ENCODE measurements at regions not wholly inside any gene's neighbourhood (a gene's known extent, or its start where the extent isn't known, plus 50 kb on each side); places are given as distances from the start of the nearest gene placed in this dataset.
"Not testable (repeated sequence)": the region's sequence is repeated elsewhere in the genome, so short reads cannot be mapped to it uniquely, and the experiment has no call there.

- H3K9me3 ChIP-seq (replicated peaks; ENCODE audit: control insufficient read depth, insufficient read depth, low read length); H3K4me2 ChIP-seq (ENCODE audit: control insufficient read depth, insufficient read depth); H4K20me1 ChIP-seq (ENCODE audit: control insufficient read depth, insufficient read depth); H2AFZ ChIP-seq (ENCODE audit: control insufficient read depth, low read depth, low read length); ATAC-seq; H3K79me2 ChIP-seq (ENCODE audit: control insufficient read depth, insufficient read depth, low read length); H3K9ac ChIP-seq (ENCODE audit: control insufficient read depth, insufficient read depth, low read length); H3K4me1 ChIP-seq (ENCODE audit: control insufficient read depth, insufficient read depth, low read length); in situ Hi-C loops (cut with MboI); CTCF ChIA-PET; intact Hi-C loops (cut with micrococcal nuclease; ENCODE audit: unreplicated experiment); BruUV-seq (replicated peaks); RAD21 ChIA-PET (ENCODE audit: unreplicated experiment); DNase-seq (ENCODE audit: low read depth, low spot score); POLR2A ChIA-PET; H3K27me3 ChIP-seq (replicated peaks in 1 of 2; ENCODE audit: control insufficient read depth in 2 of 2, insufficient read depth in 2 of 2, low read length in 1 of 2); FAIRE-seq; SMC1A ChIA-PET (ENCODE audit: uncharacterized antibody, unreplicated experiment); H3K27ac ChIP-seq (ENCODE audit: control insufficient read depth, insufficient read depth); H3K4me3 ChIP-seq; H3K36me3 ChIP-seq (ENCODE audit: control insufficient read depth in 2 of 2, insufficient read depth in 2 of 2, low read length in 1 of 2): not testable (repeated sequence)
- WGBS (ENCODE audit: insufficient coverage, insufficient replicate concordance, low lambda C conversion rate, missing lambda C conversion rate): 77% methylated on average over 2 of the region's 3 CpGs
Measured at GRCh38 chr3:20967485-20967884, 781.5 kb upstream of the SGO1 start.

GRCh38 chr3:20958161-20958560 lies 772.2 kb upstream of the SGO1 start:
- H3K4me3 ChIP-seq: no peak overlapping the region
- no peaks in the 10 kb centered on the region for H3K79me2 ChIP-seq (ENCODE audit: control insufficient read depth, insufficient read depth, low read length)
- BruUV-seq (replicated peaks): no TSS peak
- in situ Hi-C loops (cut with MboI) (no loop called here), intact Hi-C loops (cut with micrococcal nuclease; ENCODE audit: unreplicated experiment) (no loop called here)
- ChIA-PET POLR2A (no interaction called here), SMC1A (ENCODE audit: uncharacterized antibody, unreplicated experiment) (no interaction called here), CTCF (no interaction called here), RAD21 (ENCODE audit: unreplicated experiment) (no interaction called here)
- WGBS (ENCODE audit: insufficient coverage, insufficient replicate concordance, low lambda C conversion rate, missing lambda C conversion rate): 0% methylated on average over 1 of the region's 1 CpG
- no peak overlapping the region for H3K27ac ChIP-seq (ENCODE audit: control insufficient read depth, insufficient read depth)
- no peaks in the 10 kb centered on the region for H4K20me1 ChIP-seq (ENCODE audit: control insufficient read depth, insufficient read depth)
- H3K4me1 ChIP-seq (ENCODE audit: control insufficient read depth, insufficient read depth, low read length): no peaks in the 10 kb centered on the region
- DNase-seq (ENCODE audit: low read depth, low spot score) (no peak), FAIRE-seq (no peak), ATAC-seq (no peak)
- H3K9me3 ChIP-seq (replicated peaks; ENCODE audit: control insufficient read depth, insufficient read depth, low read length): no peaks in the 10 kb centered on the region
- H3K9ac ChIP-seq (ENCODE audit: control insufficient read depth, insufficient read depth, low read length): no peak overlapping the region
- TF ChIP-seq TCF12 (IDR thresholded peaks at IDR 0.05; ENCODE audit: low read depth, low read length): no peak
- TF ChIP-seq SPI1 (IDR thresholded peaks at IDR 0.05; ENCODE audit: borderline replicate concordance, insufficient read depth, low read depth, low read length): no peak
- H3K4me2 ChIP-seq (ENCODE audit: control insufficient read depth, insufficient read depth): no peak overlapping the region
- no peak overlapping the region for H2AFZ ChIP-seq (ENCODE audit: control insufficient read depth, low read depth, low read length)
- no peaks in the 10 kb centered on the region for H3K36me3 ChIP-seq (ENCODE audit: control insufficient read depth in 2 of 2, insufficient read depth in 2 of 2, low read length in 1 of 2)
- H3K27me3 ChIP-seq (replicated peaks in 1 of 2; ENCODE audit: control insufficient read depth in 2 of 2, insufficient read depth in 2 of 2, low read length in 1 of 2): no peaks in the 10 kb centered on the region

GRCh38 chr3:20945892-20946291 lies 759.9 kb upstream of the SGO1 start:
- Histone ChIP-seq H2AFZ (ENCODE audit: control insufficient read depth, low read depth, low read length) (no peak overlapping the region), H3K27me3 (replicated peaks in 1 of 2; ENCODE audit: control insufficient read depth in 2 of 2, insufficient read depth in 2 of 2, low read length in 1 of 2) (no peaks in the 10 kb centered on the region), H3K9me3 (replicated peaks; ENCODE audit: control insufficient read depth, insufficient read depth, low read length) (no peaks in the 10 kb centered on the region), H3K4me1 (ENCODE audit: control insufficient read depth, insufficient read depth, low read length) (no peaks in the 10 kb centered on the region), H3K27ac (ENCODE audit: control insufficient read depth, insufficient read depth) (no peak overlapping the region), H3K36me3 (ENCODE audit: control insufficient read depth in 2 of 2, insufficient read depth in 2 of 2, low read length in 1 of 2) (no peaks in the 10 kb centered on the region), H3K4me2 (ENCODE audit: control insufficient read depth, insufficient read depth) (no peak overlapping the region), H3K79me2 (ENCODE audit: control insufficient read depth, insufficient read depth, low read length) (no peaks in the 10 kb centered on the region), H4K20me1 (ENCODE audit: control insufficient read depth, insufficient read depth) (no peaks in the 10 kb centered on the region), H3K9ac (ENCODE audit: control insufficient read depth, insufficient read depth, low read length) (no peak overlapping the region), H3K4me3 (no peak overlapping the region)
- FAIRE-seq: no peak
- RAD21 ChIA-PET (ENCODE audit: unreplicated experiment): no interaction called here
- intact Hi-C loops (cut with micrococcal nuclease; ENCODE audit: unreplicated experiment): no loop called here
- in situ Hi-C loops (cut with MboI): no loop called here
- POLR2A ChIA-PET: no interaction called here
- ATAC-seq: no peak
- SMC1A ChIA-PET (ENCODE audit: uncharacterized antibody, unreplicated experiment): no interaction called here
- CTCF ChIA-PET: no interaction called here
- no peak for DNase-seq (ENCODE audit: low read depth, low spot score)
- BruUV-seq (replicated peaks): no TSS peak
- TF ChIP-seq, protein P1, sequence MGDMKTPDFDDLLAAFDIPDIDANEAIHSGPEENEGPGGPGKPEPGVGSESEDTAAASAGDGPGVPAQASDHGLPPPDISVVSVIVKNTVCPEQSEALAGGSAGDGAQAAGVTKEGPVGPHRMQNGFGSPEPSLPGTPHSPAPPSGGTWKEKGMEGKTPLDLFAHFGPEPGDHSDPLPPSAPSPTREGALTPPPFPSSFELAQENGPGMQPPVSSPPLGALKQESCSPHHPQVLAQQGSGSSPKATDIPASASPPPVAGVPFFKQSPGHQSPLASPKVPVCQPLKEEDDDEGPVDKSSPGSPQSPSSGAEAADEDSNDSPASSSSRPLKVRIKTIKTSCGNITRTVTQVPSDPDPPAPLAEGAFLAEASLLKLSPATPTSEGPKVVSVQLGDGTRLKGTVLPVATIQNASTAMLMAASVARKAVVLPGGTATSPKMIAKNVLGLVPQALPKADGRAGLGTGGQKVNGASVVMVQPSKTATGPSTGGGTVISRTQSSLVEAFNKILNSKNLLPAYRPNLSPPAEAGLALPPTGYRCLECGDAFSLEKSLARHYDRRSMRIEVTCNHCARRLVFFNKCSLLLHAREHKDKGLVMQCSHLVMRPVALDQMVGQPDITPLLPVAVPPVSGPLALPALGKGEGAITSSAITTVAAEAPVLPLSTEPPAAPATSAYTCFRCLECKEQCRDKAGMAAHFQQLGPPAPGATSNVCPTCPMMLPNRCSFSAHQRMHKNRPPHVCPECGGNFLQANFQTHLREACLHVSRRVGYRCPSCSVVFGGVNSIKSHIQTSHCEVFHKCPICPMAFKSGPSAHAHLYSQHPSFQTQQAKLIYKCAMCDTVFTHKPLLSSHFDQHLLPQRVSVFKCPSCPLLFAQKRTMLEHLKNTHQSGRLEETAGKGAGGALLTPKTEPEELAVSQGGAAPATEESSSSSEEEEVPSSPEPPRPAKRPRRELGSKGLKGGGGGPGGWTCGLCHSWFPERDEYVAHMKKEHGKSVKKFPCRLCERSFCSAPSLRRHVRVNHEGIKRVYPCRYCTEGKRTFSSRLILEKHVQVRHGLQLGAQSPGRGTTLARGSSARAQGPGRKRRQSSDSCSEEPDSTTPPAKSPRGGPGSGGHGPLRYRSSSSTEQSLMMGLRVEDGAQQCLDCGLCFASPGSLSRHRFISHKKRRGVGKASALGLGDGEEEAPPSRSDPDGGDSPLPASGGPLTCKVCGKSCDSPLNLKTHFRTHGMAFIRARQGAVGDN (IDR thresholded peaks at IDR 0.05): no peak
- TF ChIP-seq SMARCA5 (IDR thresholded peaks at IDR 0.05) (no peak), ATF7 (IDR thresholded peaks at IDR 0.05; ENCODE audit: low read depth) (no peak), YY1 (IDR thresholded peaks at IDR 0.05; ENCODE audit: low read depth, low read length) (no peak), NFYB (IDR thresholded peaks at IDR 0.05; ENCODE audit: insufficient read depth, low read depth, low read length) (no peak), KAT2A (conservative IDR thresholded peaks at IDR 0.05; ENCODE audit: control insufficient read depth, low read depth, low read length) (no peak), TCF12 (IDR thresholded peaks at IDR 0.05; ENCODE audit: low read depth, low read length) (no peak), SMC3 (IDR thresholded peaks at IDR 0.05; ENCODE audit: borderline replicate concordance, low read length) (no peak)
